Islet precursor cell (in vitro differentiated cells): ENCODE measurements at regions not wholly inside any gene's neighbourhood (a gene's known extent, or its start where the extent isn't known, plus 50 kb on each side); places are given as distances from the start of the nearest gene placed in this dataset.

ENCODE experiments used
- DNase-seq: peaks from one replicate; pipeline ENCODE4 v3.0.0-alpha.2; 2018

DNA sequence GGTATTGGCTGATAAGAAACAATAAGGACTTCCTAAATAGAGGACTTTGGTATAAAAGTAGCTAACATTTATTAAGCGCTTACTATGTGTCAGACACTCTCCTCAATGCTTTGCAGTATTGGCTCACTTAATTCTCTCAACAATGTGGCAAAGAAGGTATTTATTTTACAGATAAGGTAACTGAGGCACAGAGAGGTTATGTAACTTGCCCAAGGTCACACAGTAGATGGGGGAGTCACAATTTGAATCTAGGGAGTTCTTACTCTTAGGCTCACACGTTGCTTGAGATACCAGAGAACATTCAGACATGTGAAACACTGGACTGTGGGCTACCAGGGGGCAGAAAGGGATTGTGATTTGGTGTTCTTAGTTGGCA is 60.8 kb upstream of the GPR158 start:
- no peak for DNase-seq

DNA sequence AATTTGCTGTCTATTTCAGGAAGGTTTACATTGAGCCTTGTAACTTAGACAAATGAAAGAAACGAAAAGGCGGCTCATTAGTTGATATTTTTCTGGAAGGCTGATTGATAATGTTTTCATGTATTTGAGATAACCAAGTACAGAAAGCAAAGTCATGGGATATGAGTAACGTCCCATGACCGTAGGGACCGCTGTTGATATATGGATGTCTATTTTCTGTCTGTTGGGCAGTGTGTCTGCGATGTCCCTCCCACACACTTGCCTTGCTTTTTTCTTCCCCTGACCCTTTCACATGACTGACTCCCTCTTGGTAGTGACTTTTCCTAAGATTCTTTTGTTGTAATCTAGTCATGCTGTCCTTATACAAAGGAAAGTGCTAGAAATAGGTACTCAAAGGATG is 57.0 kb upstream of the GPR158 start:
- DNase-seq, result no peak

DNA sequence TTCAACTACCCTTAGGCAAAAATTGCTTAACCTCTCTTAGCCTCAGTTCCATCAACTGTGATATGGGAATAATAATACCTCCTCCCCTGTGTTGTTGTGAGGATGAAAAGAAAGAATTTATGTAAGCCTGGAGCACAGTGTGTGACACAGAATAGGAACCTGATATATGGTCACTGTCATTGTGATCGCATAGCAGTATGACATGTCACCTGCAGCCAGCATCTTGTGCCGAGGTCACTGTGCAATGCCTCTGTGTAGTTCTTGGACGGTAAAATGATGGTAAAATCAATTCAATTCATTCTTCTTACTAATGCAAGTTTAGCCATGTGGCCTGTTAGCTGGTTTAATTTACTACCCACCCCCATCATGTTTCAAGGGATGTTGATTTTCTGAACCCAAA is 54.6 kb upstream of the GPR158 start:
- no peak for DNase-seq
